ENCODE measurements at regions not wholly inside any gene's neighbourhood (a gene's known extent, or its start where the extent isn't known, plus 50 kb on each side); places are given as distances from the start of the nearest gene placed in this dataset.

- TF ChIP-seq ZFP90 (CRISPR knock-in tag; IDR thresholded peaks at IDR 0.05; ENCODE audit: borderline replicate concordance), result 0 out of 2 replicates have a peak, but pooled peaks have one; percentile 29
- TF ChIP-seq E2F2 (CRISPR knock-in tag; IDR thresholded peaks at IDR 0.05; ENCODE audit: borderline replicate concordance), result no peak
- no peak for TF ChIP-seq ZNF446 (CRISPR knock-in tag; IDR thresholded peaks at IDR 0.05)
- TF ChIP-seq MLLT10 (CRISPR knock-in tag; IDR thresholded peaks at IDR 0.05), result no peak
- no peak for TF ChIP-seq ZBTB2 (CRISPR knock-in tag; IDR thresholded peaks at IDR 0.05; ENCODE audit: low read depth)
- peak; percentile 59; the same call in 1 of the 2 replicates for TF ChIP-seq KAT8 (CRISPR knock-in tag; IDR thresholded peaks at IDR 0.05)
- TF ChIP-seq EEA1 (CRISPR knock-in tag; IDR thresholded peaks at IDR 0.05; ENCODE audit: borderline replicate concordance), result no peak
- no peak for TF ChIP-seq DDIT3 (CRISPR knock-in tag; IDR thresholded peaks at IDR 0.05)
- no peak for TF ChIP-seq HDAC6 (IDR thresholded peaks at IDR 0.05; ENCODE audit: low read depth, low read length)
- no peak for TF ChIP-seq MLX (CRISPR knock-in tag; IDR thresholded peaks at IDR 0.05)
- peak; percentile 14; the same call in 1 of the 2 replicates for TF ChIP-seq ZNF772 (CRISPR knock-in tag; IDR thresholded peaks at IDR 0.05)
- TF ChIP-seq ISX (CRISPR knock-in tag; conservative IDR thresholded peaks at IDR 0.05), result no peak
- no peak for TF ChIP-seq MAFF (IDR thresholded peaks at IDR 0.05; ENCODE audit: low read depth, low read length)
- TF ChIP-seq ARID3A (IDR thresholded peaks at IDR 0.05; ENCODE audit: low read depth, low read length), result peak; percentile 72
- TF ChIP-seq SALL2 (CRISPR knock-in tag; IDR thresholded peaks at IDR 0.05), result no peak
- TF ChIP-seq ZEB1 (IDR thresholded peaks at IDR 0.05; ENCODE audit: insufficient replicate concordance, low read depth), result peak; percentile 75
- TF ChIP-seq ZNF260 (CRISPR knock-in tag; IDR thresholded peaks at IDR 0.05; ENCODE audit: borderline replicate concordance, low read depth), result no peak
- no peak for TF ChIP-seq MXD4 (CRISPR knock-in tag; IDR thresholded peaks at IDR 0.05)
- no peak for TF ChIP-seq ZBTB44 (CRISPR knock-in tag; IDR thresholded peaks at IDR 0.05)
- TF ChIP-seq ATF1 (CRISPR knock-in tag; IDR thresholded peaks at IDR 0.05), result 0 out of 2 replicates have a peak, but pooled peaks have one; percentile 58
- TF ChIP-seq PPARG (CRISPR knock-in tag; conservative IDR thresholded peaks at IDR 0.05), result 0 out of 2 replicates have a peak, but pooled peaks have one; percentile 16
- peak; percentile 69 for TF ChIP-seq THRA (CRISPR knock-in tag; IDR thresholded peaks at IDR 0.05; ENCODE audit: borderline replicate concordance)
Observed at GRCh38 chr2:48205137-48205798, 109.2 kb upstream of the FOXN2 start (continued).
